ENCODE measurements at regions not wholly inside any gene's neighbourhood (a gene's known extent, or its start where the extent isn't known, plus 50 kb on each side); places are given as distances from the start of the nearest gene placed in this dataset.
"Not testable (repeated sequence)": the region's sequence is repeated elsewhere in the genome, so short reads cannot be mapped to it uniquely, and the experiment has no call there.

GRCh38 chr7:130850956-130851355, 116.9 kb upstream of the KLF14 start:
- Histone ChIP-seq H3K36me3 (ENCODE audit: low read depth, missing control alignments) (no peaks in the 10 kb centered on the region), H3K4me1 (no peaks in the 10 kb centered on the region), H3K4me3 (no peak overlapping the region), H3K27me3 (no peaks in the 10 kb centered on the region), H3K27ac (no peak overlapping the region), H3K9me3 (no peaks in the 10 kb centered on the region)
- TF ChIP-seq POLR2A (IDR thresholded peaks at IDR 0.05), result no peak
- TF ChIP-seq CTCF (IDR thresholded peaks at IDR 0.05), result no peak
- 92 to 94% methylated on average over 1 of the region's 1 CpG for WGBS, 2 donors
- intact Hi-C loops (cut with DNase I; ENCODE audit: low total_unique reads), result no loop called here
- DNase-seq, result no peak

- H3K27me3 ChIP-seq, result no peaks in the 10 kb centered on the region
- no peak overlapping the region for H3K4me3 ChIP-seq
- H3K9me3 ChIP-seq, result no peaks in the 10 kb centered on the region
- H3K27ac ChIP-seq, result no peak overlapping the region
- H3K36me3 ChIP-seq (ENCODE audit: low read depth, missing control alignments), result no peaks in the 10 kb centered on the region
- no peaks in the 10 kb centered on the region for H3K4me1 ChIP-seq
- intact Hi-C loops (cut with DNase I; ENCODE audit: low total_unique reads), result no loop called here
- DNase-seq, result no peak
- 92 to 96% methylated on average over 7 of the region's 7 CpGs for WGBS, 2 donors
- TF ChIP-seq POLR2A (IDR thresholded peaks at IDR 0.05) (no peak), CTCF (IDR thresholded peaks at IDR 0.05) (no peak)
Observed at GRCh38 chr7:130852867-130853266, 118.9 kb upstream of the KLF14 start.

GRCh38 chr7:130853503-130854279, 119.7 kb upstream of the KLF14 start:
- Histone ChIP-seq H3K9me3 (no peaks in the 10 kb centered on the region), H3K27ac (no peak overlapping the region), H3K36me3 (ENCODE audit: low read depth, missing control alignments) (no peaks in the 10 kb centered on the region), H3K27me3 (no peaks in the 10 kb centered on the region), H3K4me1 (no peaks in the 10 kb centered on the region), H3K4me3 (no peak overlapping the region)
- intact Hi-C loops (cut with DNase I; ENCODE audit: low total_unique reads), result no loop called here
- TF ChIP-seq CTCF (IDR thresholded peaks at IDR 0.05) (no peak), POLR2A (IDR thresholded peaks at IDR 0.05) (no peak)
- no peak for DNase-seq
- WGBS, 2 donors, result 92 to 94% methylated on average over 7 of the region's 7 CpGs

- Histone ChIP-seq H3K27ac (no peak overlapping the region), H3K4me1 (no peaks in the 10 kb centered on the region), H3K4me3 (no peak overlapping the region), H3K36me3 (ENCODE audit: low read depth, missing control alignments) (no peaks in the 10 kb centered on the region), H3K9me3 (no peaks in the 10 kb centered on the region), H3K27me3 (no peaks in the 10 kb centered on the region)
- no peak for TF ChIP-seq POLR2A (IDR thresholded peaks at IDR 0.05)
- no peak for TF ChIP-seq CTCF (IDR thresholded peaks at IDR 0.05)
- WGBS, 2 donors, result 87 to 92% methylated on average over 1 of the region's 1 CpG
- no peak for DNase-seq
- intact Hi-C loops (cut with DNase I; ENCODE audit: low total_unique reads), result no loop called here
Observed at GRCh38 chr7:130854481-130854880, 120.5 kb upstream of the KLF14 start.

GRCh38 chr7:130856866-130857265, 122.9 kb upstream of the KLF14 start:
- intact Hi-C loops (cut with DNase I; ENCODE audit: low total_unique reads), result no loop called here
- H3K9me3 ChIP-seq, result no peaks in the 10 kb centered on the region
- H3K4me3 ChIP-seq, result no peak overlapping the region
- no peaks in the 10 kb centered on the region for H3K36me3 ChIP-seq (ENCODE audit: low read depth, missing control alignments)
- no peak for DNase-seq
- H3K27me3 ChIP-seq, result no peaks in the 10 kb centered on the region
- TF ChIP-seq CTCF (IDR thresholded peaks at IDR 0.05) (no peak), POLR2A (IDR thresholded peaks at IDR 0.05) (no peak)
- H3K27ac ChIP-seq, result no peak overlapping the region
- no peaks in the 10 kb centered on the region for H3K4me1 ChIP-seq

- WGBS, 2 donors, result 92 to 94% methylated on average over 2 of the region's 2 CpGs
- H3K4me3 ChIP-seq; H3K4me1 ChIP-seq; H3K27me3 ChIP-seq; H3K27ac ChIP-seq; H3K36me3 ChIP-seq (ENCODE audit: low read depth, missing control alignments); intact Hi-C loops (cut with DNase I; ENCODE audit: low total_unique reads); DNase-seq; H3K9me3 ChIP-seq: not testable (repeated sequence)
Observed at GRCh38 chr7:130860832-130861231, 126.8 kb upstream of the KLF14 start.

All from testis (tissue), 2 donors.